PC-9 (cell line): ENCODE measurements at regions not wholly inside any gene's neighbourhood (a gene's known extent, or its start where the extent isn't known, plus 50 kb on each side); places are given as distances from the start of the nearest gene placed in this dataset.

ENCODE experiments used
- EZH2 ChIP-seq: fragments of 200-600 bp; sonication (generic); IDR thresholded peaks from 2 replicates; pipeline ENCODE4 v1.8.0; 2017; ENCODE audit warnings: antibody characterized with exemption, low read depth
- TF ChIP-seq, protein P1 (sequence below): fragments of 200-600 bp; sonication (generic); conservative IDR thresholded peaks from 2 replicates; pipeline ENCODE4 v1.6.1; 2017; ENCODE audit warnings: mixed run types, antibody characterized with exemption, mild to moderate bottlenecking, moderate library complexity

DNA sequence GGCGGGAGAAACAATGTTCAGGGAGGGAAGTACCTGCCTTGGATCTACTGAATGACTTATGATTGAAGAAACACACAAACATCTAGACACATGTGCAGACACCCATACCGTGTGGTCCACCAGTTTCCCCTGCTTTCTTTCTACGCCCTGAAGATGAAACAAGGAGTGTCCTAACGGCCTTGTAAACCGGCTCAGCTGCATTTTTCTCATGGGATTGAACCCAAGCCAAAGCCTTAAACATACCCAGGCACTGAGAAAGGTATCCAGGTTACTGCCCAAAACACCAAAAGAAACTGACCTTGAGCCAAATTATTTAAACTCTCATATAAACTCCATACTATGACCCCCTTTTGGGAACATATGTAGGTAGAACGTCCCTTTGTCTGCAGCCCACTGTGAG lies 630.0 kb upstream of the RGS18 start:
- TF ChIP-seq, protein P1, sequence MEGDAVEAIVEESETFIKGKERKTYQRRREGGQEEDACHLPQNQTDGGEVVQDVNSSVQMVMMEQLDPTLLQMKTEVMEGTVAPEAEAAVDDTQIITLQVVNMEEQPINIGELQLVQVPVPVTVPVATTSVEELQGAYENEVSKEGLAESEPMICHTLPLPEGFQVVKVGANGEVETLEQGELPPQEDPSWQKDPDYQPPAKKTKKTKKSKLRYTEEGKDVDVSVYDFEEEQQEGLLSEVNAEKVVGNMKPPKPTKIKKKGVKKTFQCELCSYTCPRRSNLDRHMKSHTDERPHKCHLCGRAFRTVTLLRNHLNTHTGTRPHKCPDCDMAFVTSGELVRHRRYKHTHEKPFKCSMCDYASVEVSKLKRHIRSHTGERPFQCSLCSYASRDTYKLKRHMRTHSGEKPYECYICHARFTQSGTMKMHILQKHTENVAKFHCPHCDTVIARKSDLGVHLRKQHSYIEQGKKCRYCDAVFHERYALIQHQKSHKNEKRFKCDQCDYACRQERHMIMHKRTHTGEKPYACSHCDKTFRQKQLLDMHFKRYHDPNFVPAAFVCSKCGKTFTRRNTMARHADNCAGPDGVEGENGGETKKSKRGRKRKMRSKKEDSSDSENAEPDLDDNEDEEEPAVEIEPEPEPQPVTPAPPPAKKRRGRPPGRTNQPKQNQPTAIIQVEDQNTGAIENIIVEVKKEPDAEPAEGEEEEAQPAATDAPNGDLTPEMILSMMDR: no peak
- no peak for TF ChIP-seq EZH2
